A673 (cell line): ENCODE measurements at regions not wholly inside any gene's neighbourhood (a gene's known extent, or its start where the extent isn't known, plus 50 kb on each side); places are given as distances from the start of the nearest gene placed in this dataset.

Experiments used
- BruUV-seq: library from RNA; stranded (reverse); fragments of 400-500 nt; replicated peaks from 2 replicates; lab custom pipeline; 2021; lab: Mats Ljungman, UMichigan
- CTCF ChIA-PET: fragments of 300-600 bp; sonication (Branson Sonifier 250); formaldehyde crosslinking; loops from one replicate; lab custom pipeline; 2022; ENCODE audit warnings: antibody characterized with exemption; lab: Charles Lee
- POLR2A ChIA-PET: fragments of 300-600 bp; sonication (Branson Sonifier 250); formaldehyde crosslinking; loops from one replicate; lab custom pipeline; 2022; ENCODE audit warnings: antibody characterized with exemption; ENCODE audit not compliant: low non-redundant PET; lab: Charles Lee
- DNase-seq: peaks from one replicate; pipeline ENCODE4 v3.0.0-alpha.2; 2015; ENCODE audit warnings: low spot score
- H3K27ac ChIP-seq: fragments of 200-600 bp; sonication (generic); 2 replicates; pipeline ENCODE4 v1.5.1; 2016; ENCODE audit warnings: mixed run types, low read depth, mild to moderate bottlenecking, mixed read lengths, antibody characterized with exemption, low read length; ENCODE audit not compliant: poor library complexity, severe bottlenecking
- H3K27me3 ChIP-seq: fragments of 200-600 bp; sonication (generic); replicated peaks from 2 replicates; pipeline ENCODE4 v1.6.1; 2017; ENCODE audit warnings: mixed run types, low read depth, mild to moderate bottlenecking, mixed read lengths, antibody characterized with exemption, low read length; ENCODE audit not compliant: insufficient read depth, poor library complexity
- H3K36me3 ChIP-seq: fragments of 200-600 bp; sonication (generic); 2 replicates; pipeline ENCODE4 v1.6.1; 2016; ENCODE audit warnings: mixed run types, mild to moderate bottlenecking, mixed read lengths, antibody characterized with exemption, low read length; ENCODE audit not compliant: insufficient read depth, poor library complexity, severe bottlenecking
- H3K4me1 ChIP-seq: fragments of 200-600 bp; sonication (generic); 2 replicates; pipeline ENCODE4 v1.6.1; 2017; ENCODE audit warnings: mixed run types, mild to moderate bottlenecking, mixed read lengths, antibody characterized with exemption, low read length; ENCODE audit not compliant: insufficient read depth, poor library complexity, severe bottlenecking
- H3K4me3 ChIP-seq: fragments of 200-600 bp; sonication (generic); 2 replicates; pipeline ENCODE4 v1.5.1; 2016; ENCODE audit warnings: low read depth, mixed run types, mild to moderate bottlenecking, mixed read lengths, low read length; ENCODE audit not compliant: poor library complexity, severe bottlenecking
- H3K9me3 ChIP-seq: fragments of 200-600 bp; sonication (generic); 2 replicates; pipeline ENCODE4 v1.6.1; 2016; ENCODE audit warnings: mixed run types, low read depth, mild to moderate bottlenecking, mixed read lengths, antibody characterized with exemption, low read length; ENCODE audit not compliant: poor library complexity, severe bottlenecking
- EZH2 ChIP-seq: fragments of 200-600 bp; sonication (generic); IDR thresholded peaks from 2 replicates; pipeline ENCODE4 v1.6.1; 2017; ENCODE audit warnings: borderline replicate concordance, low read depth, mild to moderate bottlenecking, mixed read lengths, antibody characterized with exemption, low read length; ENCODE audit not compliant: poor library complexity, severe bottlenecking
- intact Hi-C: fragments of 100-400 bp; cut with micrococcal nuclease; formaldehyde crosslinking; loops from one replicate; pipeline ENCODE4 v1.10.0; 2022; ENCODE audit not compliant: unreplicated experiment
- TF ChIP-seq, protein P1 (sequence below): fragments of 300-800, 200-600 bp; sonication (generic); conservative IDR thresholded peaks from 2 replicates; pipeline ENCODE4 v1.5.1; 2017; ENCODE audit warnings: low read depth, mild to moderate bottlenecking, antibody characterized with exemption, low read length, moderate library complexity, mixed read lengths

DNA sequence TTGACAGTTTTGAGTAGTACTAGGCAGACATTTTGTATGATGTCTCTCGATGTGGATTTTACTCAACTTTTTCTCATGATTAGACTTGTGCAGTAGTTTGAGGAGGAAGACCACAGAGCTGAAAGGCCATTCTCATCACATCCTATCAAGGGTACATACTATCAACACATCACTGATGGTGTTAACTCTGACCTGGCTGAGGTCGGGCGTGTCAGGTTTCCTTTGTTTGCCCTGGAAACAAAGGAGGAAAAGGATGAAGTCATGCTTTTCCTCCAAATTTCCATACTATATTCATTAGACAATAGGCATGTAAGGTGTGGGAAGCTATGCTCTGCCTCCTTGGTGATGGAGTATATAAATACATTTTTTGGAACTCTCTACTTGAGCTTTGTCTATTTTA lies 211.1 kb downstream of the DSEL start:
- no peaks in the 10 kb centered on the region for H3K36me3 ChIP-seq
- ChIA-PET CTCF (no interaction called here), POLR2A (no interaction called here)
- H3K27me3 ChIP-seq = no peaks in the 10 kb centered on the region
- no peak overlapping the region for H3K27ac ChIP-seq
- H3K4me3 ChIP-seq = no peak overlapping the region
- H3K9me3 ChIP-seq = peaks cover 7% of the 10 kb centered on the region
- no peaks in the 10 kb centered on the region for H3K4me1 ChIP-seq
- DNase-seq = no peak
- TF ChIP-seq EZH2 = no peak
- TF ChIP-seq, protein P1, sequence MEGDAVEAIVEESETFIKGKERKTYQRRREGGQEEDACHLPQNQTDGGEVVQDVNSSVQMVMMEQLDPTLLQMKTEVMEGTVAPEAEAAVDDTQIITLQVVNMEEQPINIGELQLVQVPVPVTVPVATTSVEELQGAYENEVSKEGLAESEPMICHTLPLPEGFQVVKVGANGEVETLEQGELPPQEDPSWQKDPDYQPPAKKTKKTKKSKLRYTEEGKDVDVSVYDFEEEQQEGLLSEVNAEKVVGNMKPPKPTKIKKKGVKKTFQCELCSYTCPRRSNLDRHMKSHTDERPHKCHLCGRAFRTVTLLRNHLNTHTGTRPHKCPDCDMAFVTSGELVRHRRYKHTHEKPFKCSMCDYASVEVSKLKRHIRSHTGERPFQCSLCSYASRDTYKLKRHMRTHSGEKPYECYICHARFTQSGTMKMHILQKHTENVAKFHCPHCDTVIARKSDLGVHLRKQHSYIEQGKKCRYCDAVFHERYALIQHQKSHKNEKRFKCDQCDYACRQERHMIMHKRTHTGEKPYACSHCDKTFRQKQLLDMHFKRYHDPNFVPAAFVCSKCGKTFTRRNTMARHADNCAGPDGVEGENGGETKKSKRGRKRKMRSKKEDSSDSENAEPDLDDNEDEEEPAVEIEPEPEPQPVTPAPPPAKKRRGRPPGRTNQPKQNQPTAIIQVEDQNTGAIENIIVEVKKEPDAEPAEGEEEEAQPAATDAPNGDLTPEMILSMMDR = no peak
- no TSS peak for BruUV-seq
- intact Hi-C loops = no loop called here

DNA sequence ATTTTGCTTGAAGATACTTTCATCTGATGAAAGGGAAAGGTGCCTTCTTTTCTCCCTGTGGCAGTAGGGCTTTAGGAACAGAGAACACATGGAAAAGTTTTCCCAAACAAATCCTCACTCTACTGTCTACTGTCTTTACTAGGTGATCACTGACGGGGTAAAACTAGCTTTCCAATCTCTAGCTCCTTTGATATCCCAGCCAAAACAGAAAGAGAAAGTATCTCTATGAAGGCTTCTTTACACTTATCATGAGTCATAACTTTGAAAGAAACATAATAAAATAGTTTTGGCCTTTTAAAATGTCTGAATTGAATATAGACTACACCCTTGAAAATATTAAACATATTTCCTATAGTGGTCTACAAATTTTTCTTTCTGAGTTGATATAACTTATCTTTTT lies 214.5 kb downstream of the DSEL start:
- no TSS peak for BruUV-seq
- ChIA-PET CTCF (no interaction called here), POLR2A (no interaction called here)
- DNase-seq = no peak
- no peak for TF ChIP-seq EZH2
- TF ChIP-seq, protein P1 = no peak
- intact Hi-C loops = no loop called here
- H3K27ac ChIP-seq = no peak overlapping the region
- H3K9me3 ChIP-seq = peaks cover 16% of the 10 kb centered on the region
- H3K4me3 ChIP-seq = no peak overlapping the region
- H3K36me3 ChIP-seq = no peaks in the 10 kb centered on the region
- no peaks in the 10 kb centered on the region for H3K4me1 ChIP-seq
- H3K27me3 ChIP-seq = no peaks in the 10 kb centered on the region

DNA sequence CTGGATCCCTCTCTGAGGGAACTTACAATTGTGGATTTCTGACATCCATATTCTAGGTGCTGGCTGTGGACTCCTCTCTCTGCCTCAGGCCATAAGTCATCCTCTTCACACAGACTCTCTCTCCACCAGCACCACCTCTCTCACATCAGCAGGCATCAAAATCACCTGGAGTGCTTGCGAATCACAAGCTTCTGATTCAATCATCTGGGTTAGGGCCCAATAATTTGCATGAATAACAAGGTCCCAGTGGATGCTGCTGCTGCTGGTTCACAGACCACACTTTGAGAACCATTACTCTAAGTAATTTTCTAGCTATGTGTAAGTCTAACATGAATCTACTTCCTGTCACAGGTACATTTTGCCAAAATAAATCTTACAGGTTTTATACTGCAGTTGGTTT lies 214.9 kb downstream of the DSEL start:
- ChIA-PET POLR2A (no interaction called here), CTCF (no interaction called here)
- BruUV-seq = no TSS peak
- intact Hi-C loops = no loop called here
- DNase-seq = no peak
- Histone ChIP-seq H3K4me3 (no peak overlapping the region), H3K4me1 (no peaks in the 10 kb centered on the region), H3K27ac (no peak overlapping the region), H3K36me3 (no peaks in the 10 kb centered on the region), H3K27me3 (no peaks in the 10 kb centered on the region), H3K9me3 (peaks cover 16% of the 10 kb centered on the region)
- TF ChIP-seq EZH2 = no peak
- TF ChIP-seq, protein P1 = no peak
